OCI-LY7 (cell line): ENCODE measurements at regions not wholly inside any gene's neighbourhood (a gene's known extent, or its start where the extent isn't known, plus 50 kb on each side); places are given as distances from the start of the nearest gene placed in this dataset.

Source experiments
- EZH2phosphoT487 ChIP-seq: fragments of 200-600 bp; sonication (generic); IDR thresholded peaks from 2 replicates; pipeline ENCODE4 v1.6.1; 2018; ENCODE audit warnings: low read depth, borderline replicate concordance, mild to moderate bottlenecking, mixed run types, antibody characterized with exemption, low read length, moderate library complexity, mixed read lengths
- TF ChIP-seq, protein P1 (sequence below): fragments of 200-600 bp; sonication (generic); conservative IDR thresholded peaks from 2 replicates; pipeline ENCODE4 v1.5.1; 2014; ENCODE audit warnings: mild to moderate bottlenecking, antibody characterized with exemption, low read length, moderate library complexity, mixed read lengths

DNA sequence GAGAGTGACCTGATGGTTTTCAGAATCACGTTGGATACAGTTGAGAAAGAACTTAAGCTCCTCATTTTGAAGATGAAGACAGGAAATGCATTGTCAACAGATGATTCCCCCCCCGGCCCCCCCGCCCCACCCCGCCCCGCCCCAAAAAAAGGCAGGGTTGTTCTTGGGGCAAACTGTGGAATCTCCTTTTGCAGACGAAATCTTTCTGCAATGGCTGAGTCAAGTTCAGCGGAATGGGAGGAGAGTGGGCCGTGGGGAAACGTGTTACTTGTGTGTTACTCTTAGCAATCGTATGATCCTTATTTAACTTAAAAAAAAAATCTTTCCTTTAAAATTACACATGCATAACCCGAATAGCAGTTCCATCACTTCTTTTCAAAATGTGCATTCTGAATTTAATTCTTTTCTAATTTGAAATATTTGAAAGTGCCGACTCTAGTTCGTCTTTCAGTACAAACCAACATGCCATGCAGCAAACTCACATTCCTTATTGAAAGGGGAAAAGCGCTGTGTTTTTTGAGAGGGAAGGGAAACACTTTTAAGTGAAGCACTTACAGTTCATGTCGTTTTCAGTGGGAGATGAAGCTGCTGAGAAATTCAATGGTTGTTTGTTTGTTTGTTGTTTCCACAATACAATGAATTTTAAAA lies 348.5 kb upstream of the ARGLU1 start:
- TF ChIP-seq, protein P1, sequence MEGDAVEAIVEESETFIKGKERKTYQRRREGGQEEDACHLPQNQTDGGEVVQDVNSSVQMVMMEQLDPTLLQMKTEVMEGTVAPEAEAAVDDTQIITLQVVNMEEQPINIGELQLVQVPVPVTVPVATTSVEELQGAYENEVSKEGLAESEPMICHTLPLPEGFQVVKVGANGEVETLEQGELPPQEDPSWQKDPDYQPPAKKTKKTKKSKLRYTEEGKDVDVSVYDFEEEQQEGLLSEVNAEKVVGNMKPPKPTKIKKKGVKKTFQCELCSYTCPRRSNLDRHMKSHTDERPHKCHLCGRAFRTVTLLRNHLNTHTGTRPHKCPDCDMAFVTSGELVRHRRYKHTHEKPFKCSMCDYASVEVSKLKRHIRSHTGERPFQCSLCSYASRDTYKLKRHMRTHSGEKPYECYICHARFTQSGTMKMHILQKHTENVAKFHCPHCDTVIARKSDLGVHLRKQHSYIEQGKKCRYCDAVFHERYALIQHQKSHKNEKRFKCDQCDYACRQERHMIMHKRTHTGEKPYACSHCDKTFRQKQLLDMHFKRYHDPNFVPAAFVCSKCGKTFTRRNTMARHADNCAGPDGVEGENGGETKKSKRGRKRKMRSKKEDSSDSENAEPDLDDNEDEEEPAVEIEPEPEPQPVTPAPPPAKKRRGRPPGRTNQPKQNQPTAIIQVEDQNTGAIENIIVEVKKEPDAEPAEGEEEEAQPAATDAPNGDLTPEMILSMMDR = no peak
- TF ChIP-seq EZH2phosphoT487 = no peak
